ENCODE measurements at regions not wholly inside any gene's neighbourhood (a gene's known extent, or its start where the extent isn't known, plus 50 kb on each side); places are given as distances from the start of the nearest gene placed in this dataset.

GRCh38 chr9:120265791-120266190 is 314.2 kb downstream of the CDK5RAP2 start:
- TF ChIP-seq POLR2AphosphoS5 (IDR thresholded peaks at IDR 0.05; ENCODE audit: low read depth, low read length) (no peak), TAF1 (IDR thresholded peaks at IDR 0.05; ENCODE audit: low read depth, low read length) (no peak), POLR2A (IDR thresholded peaks at IDR 0.05; ENCODE audit: low read depth, low read length) (no peak)

All from GM12891 (cell line).